B cell (primary cell): ENCODE measurements at regions not wholly inside any gene's neighbourhood (a gene's known extent, or its start where the extent isn't known, plus 50 kb on each side); places are given as distances from the start of the nearest gene placed in this dataset.

Experiments
- EZH2 ChIP-seq: IDR thresholded peaks from 2 replicates; pipeline ENCODE4 v1.6.1; 2012; ENCODE audit warnings: borderline replicate concordance, low read depth, mild to moderate bottlenecking, moderate library complexity, low read length; ENCODE audit not compliant: insufficient read depth, poor library complexity, severe bottlenecking
- TF ChIP-seq, protein P1 (sequence below): fragments of 200-600 bp; IDR thresholded peaks from one replicate; pipeline ENCODE4 v1.8.0; 2022; ENCODE audit warnings: antibody characterized with exemption, mild to moderate bottlenecking

- TF ChIP-seq, protein P1, sequence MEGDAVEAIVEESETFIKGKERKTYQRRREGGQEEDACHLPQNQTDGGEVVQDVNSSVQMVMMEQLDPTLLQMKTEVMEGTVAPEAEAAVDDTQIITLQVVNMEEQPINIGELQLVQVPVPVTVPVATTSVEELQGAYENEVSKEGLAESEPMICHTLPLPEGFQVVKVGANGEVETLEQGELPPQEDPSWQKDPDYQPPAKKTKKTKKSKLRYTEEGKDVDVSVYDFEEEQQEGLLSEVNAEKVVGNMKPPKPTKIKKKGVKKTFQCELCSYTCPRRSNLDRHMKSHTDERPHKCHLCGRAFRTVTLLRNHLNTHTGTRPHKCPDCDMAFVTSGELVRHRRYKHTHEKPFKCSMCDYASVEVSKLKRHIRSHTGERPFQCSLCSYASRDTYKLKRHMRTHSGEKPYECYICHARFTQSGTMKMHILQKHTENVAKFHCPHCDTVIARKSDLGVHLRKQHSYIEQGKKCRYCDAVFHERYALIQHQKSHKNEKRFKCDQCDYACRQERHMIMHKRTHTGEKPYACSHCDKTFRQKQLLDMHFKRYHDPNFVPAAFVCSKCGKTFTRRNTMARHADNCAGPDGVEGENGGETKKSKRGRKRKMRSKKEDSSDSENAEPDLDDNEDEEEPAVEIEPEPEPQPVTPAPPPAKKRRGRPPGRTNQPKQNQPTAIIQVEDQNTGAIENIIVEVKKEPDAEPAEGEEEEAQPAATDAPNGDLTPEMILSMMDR, result no peak
- no peak for TF ChIP-seq EZH2
These were observed 89.1 kb downstream of the HS1BP3 start for GRCh38 chr2:20561637-20562454.
